Brain microvascular endothelial cell (primary cell): ENCODE measurements at regions not wholly inside any gene's neighbourhood (a gene's known extent, or its start where the extent isn't known, plus 50 kb on each side); places are given as distances from the start of the nearest gene placed in this dataset.

ENCODE experiments used
- DNase-seq: peaks from one replicate; pipeline ENCODE4 v3.0.0-alpha.2; 2020
- H3K27ac ChIP-seq: fragments of 250-450 bp; sonication (Bioruptor Pico); 2 replicates; pipeline ENCODE4 v1.5.1; 2020; ENCODE audit warnings: mild to moderate bottlenecking, moderate library complexity
- H3K27me3 ChIP-seq: fragments of 250-450 bp; sonication (Bioruptor Pico); replicated peaks from 2 replicates; pipeline ENCODE4 v1.5.1; 2020; ENCODE audit warnings: mild to moderate bottlenecking
- H3K36me3 ChIP-seq: fragments of 250-450 bp; sonication (Bioruptor Pico); replicated peaks from 2 replicates; pipeline ENCODE4 v1.5.1; 2020; ENCODE audit warnings: mild to moderate bottlenecking
- H3K4me3 ChIP-seq: 2 replicates; pipeline ENCODE4 v1.5.1; 2011; ENCODE audit warnings: low read depth, mild to moderate bottlenecking, control low read depth, low read length, moderate library complexity
- CTCF ChIP-seq: IDR thresholded peaks from 2 replicates; pipeline ENCODE4 v1.5.1; 2011; ENCODE audit warnings: low read depth, mild to moderate bottlenecking, moderate library complexity, low read length, control low read depth, inconsistent platforms; ENCODE audit errors: missing control alignments
- in situ Hi-C: cut with HindIII; loops from 2 replicates; pipeline ENCODE4 v1.10.0; 2017; ENCODE audit warnings: low sequenced_read_pairs, low pct_ligation_motif_present

- DNase-seq = no peak
- H3K4me3 ChIP-seq = no peak overlapping the region
- in situ Hi-C loops = no loop called here
- no peak for TF ChIP-seq CTCF
- H3K27me3 ChIP-seq = no peaks in the 10 kb centered on the region
- H3K27ac ChIP-seq = no peak overlapping the region
- no peaks in the 10 kb centered on the region for H3K36me3 ChIP-seq
Observed at GRCh38 chr4:8732681-8733243, 138.9 kb downstream of the HMX1 start.

- in situ Hi-C loops = no loop called here
- no peak for TF ChIP-seq CTCF
- no peak overlapping the region for H3K4me3 ChIP-seq
Observed at GRCh38 chr4:8732092-8732491, 139.5 kb downstream of the CPZ start.

GRCh38 chr4:8731364-8731763 is 138.8 kb downstream of the CPZ start:
- Histone ChIP-seq H3K4me3 (no peak overlapping the region), H3K36me3 (no peaks in the 10 kb centered on the region), H3K27ac (no peak overlapping the region), H3K27me3 (no peaks in the 10 kb centered on the region)
- DNase-seq = no peak
- in situ Hi-C loops = no loop called here
- no peak for TF ChIP-seq CTCF

More at GRCh38 chr4:8732092-8732491, 139.5 kb downstream of the CPZ start:
- Histone ChIP-seq H3K27ac (no peak overlapping the region), H3K36me3 (no peaks in the 10 kb centered on the region), H3K27me3 (no peaks in the 10 kb centered on the region)
- DNase-seq = no peak

- TF ChIP-seq CTCF = no peak
- H3K36me3 ChIP-seq = no peaks in the 10 kb centered on the region
Observed at GRCh38 chr4:8730681-8731080, 138.1 kb downstream of the CPZ start.

GRCh38 chr4:8730159-8730558 is 137.6 kb downstream of the CPZ start:
- no peak overlapping the region for H3K27ac ChIP-seq
- H3K4me3 ChIP-seq = no peak overlapping the region
- no peak for DNase-seq
- peaks cover 2% of the 10 kb centered on the region for H3K27me3 ChIP-seq
- in situ Hi-C loops = no loop called here
- TF ChIP-seq CTCF = no peak
- H3K36me3 ChIP-seq = no peaks in the 10 kb centered on the region

More at GRCh38 chr4:8730681-8731080, 138.1 kb downstream of the CPZ start:
- Histone ChIP-seq H3K27me3 (no peaks in the 10 kb centered on the region), H3K4me3 (no peak overlapping the region), H3K27ac (no peak overlapping the region)
- in situ Hi-C loops = no loop called here
- DNase-seq = no peak
